SK-N-MC (cell line): ENCODE measurements at regions not wholly inside any gene's neighbourhood (a gene's known extent, or its start where the extent isn't known, plus 50 kb on each side); places are given as distances from the start of the nearest gene placed in this dataset.

ENCODE experiments used
- DNase-seq: peaks from one replicate; pipeline ENCODE4 v3.0.0-alpha.2; 2011; ENCODE audit warnings: low read depth, low spot score
- H3K27ac ChIP-seq: fragments of 200-600 bp; sonication (generic); 2 replicates; pipeline ENCODE4 v1.5.1; 2016; ENCODE audit warnings: mixed run types
- H3K36me3 ChIP-seq: fragments of 200-600 bp; sonication (generic); 2 replicates; pipeline ENCODE4 v1.6.1; 2017; ENCODE audit warnings: antibody characterized with exemption, low read length, mixed read lengths; ENCODE audit not compliant: insufficient read depth
- H3K4me3 ChIP-seq: fragments of 200-600 bp; sonication (generic); 2 replicates; pipeline ENCODE4 v1.5.1; 2016
- H3K9ac ChIP-seq: fragments of 200-600 bp; sonication (generic); 2 replicates; pipeline ENCODE4 v1.8.0; 2017; ENCODE audit warnings: mixed run types, mixed read lengths; ENCODE audit not compliant: insufficient read length
- H3K9me3 ChIP-seq: fragments of 200-600 bp; sonication (generic); 2 replicates; pipeline ENCODE4 v1.6.1; 2017; ENCODE audit warnings: low read depth, mild to moderate bottlenecking, antibody characterized with exemption, low read length, moderate library complexity, mixed read lengths
- EZH2 ChIP-seq: fragments of 200-600 bp; sonication (generic); IDR thresholded peaks from one replicate; pipeline ENCODE4 v1.6.1; 2017; ENCODE audit warnings: antibody characterized with exemption
- FOXP2 ChIP-seq: optimal IDR thresholded peaks from 2 replicates; pipeline ENCODE3; 2011; ENCODE audit warnings: mild to moderate bottlenecking, moderate library complexity; ENCODE audit not compliant: insufficient read depth; ENCODE audit errors: extremely low read length, control extremely low read depth
- POLR2AphosphoS5 ChIP-seq: IDR thresholded peaks from 2 replicates; pipeline ENCODE4 v1.6.1; 2012; ENCODE audit warnings: mild to moderate bottlenecking, low read depth, low read length, borderline replicate concordance

DNA sequence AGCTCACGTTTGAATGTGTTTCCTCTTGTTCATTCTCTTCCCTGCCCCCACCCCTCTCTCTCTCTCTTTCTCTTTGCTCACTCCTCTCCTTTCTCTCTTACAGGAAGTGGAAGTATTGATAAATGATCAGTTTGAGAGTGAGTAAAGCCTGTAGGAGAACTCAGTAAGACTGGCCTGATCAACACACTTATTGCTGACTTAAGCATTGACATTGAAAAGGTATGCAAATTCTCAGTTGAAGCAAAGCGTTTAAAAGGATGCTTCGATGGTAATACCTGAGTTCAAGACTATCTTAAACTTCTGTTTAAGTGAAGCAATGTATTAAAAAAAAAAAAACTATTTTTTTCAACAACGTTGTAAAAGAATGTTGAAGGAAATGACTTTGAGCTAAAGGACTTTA is 115.7 kb upstream of the DDX18 start:
- Histone ChIP-seq H3K27ac (no peak overlapping the region), H3K36me3 (no peaks in the 10 kb centered on the region), H3K4me3 (no peak overlapping the region), H3K9ac (no peak overlapping the region), H3K9me3 (no peaks in the 10 kb centered on the region)
- TF ChIP-seq EZH2 (no peak), POLR2AphosphoS5 (no peak), FOXP2 (no peak)
- no peak for DNase-seq

GRCh38 chr2:117700471-117700870 is 114.0 kb upstream of the DDX18 start:
- H3K27ac ChIP-seq: no peak overlapping the region
- H3K9me3 ChIP-seq: no peaks in the 10 kb centered on the region
- no peak overlapping the region for H3K9ac ChIP-seq
- DNase-seq: no peak
- no peak for TF ChIP-seq EZH2
- no peak for TF ChIP-seq POLR2AphosphoS5
- H3K4me3 ChIP-seq: no peak overlapping the region
- no peaks in the 10 kb centered on the region for H3K36me3 ChIP-seq

GRCh38 chr2:117701365-117701764 is 113.1 kb upstream of the DDX18 start:
- H3K9ac ChIP-seq: no peak overlapping the region
- no peak overlapping the region for H3K27ac ChIP-seq
- no peak for DNase-seq
- no peaks in the 10 kb centered on the region for H3K9me3 ChIP-seq
- no peak for TF ChIP-seq EZH2
- TF ChIP-seq FOXP2: no peak
- TF ChIP-seq POLR2AphosphoS5: no peak
- no peaks in the 10 kb centered on the region for H3K36me3 ChIP-seq
- H3K4me3 ChIP-seq: no peak overlapping the region

DNA sequence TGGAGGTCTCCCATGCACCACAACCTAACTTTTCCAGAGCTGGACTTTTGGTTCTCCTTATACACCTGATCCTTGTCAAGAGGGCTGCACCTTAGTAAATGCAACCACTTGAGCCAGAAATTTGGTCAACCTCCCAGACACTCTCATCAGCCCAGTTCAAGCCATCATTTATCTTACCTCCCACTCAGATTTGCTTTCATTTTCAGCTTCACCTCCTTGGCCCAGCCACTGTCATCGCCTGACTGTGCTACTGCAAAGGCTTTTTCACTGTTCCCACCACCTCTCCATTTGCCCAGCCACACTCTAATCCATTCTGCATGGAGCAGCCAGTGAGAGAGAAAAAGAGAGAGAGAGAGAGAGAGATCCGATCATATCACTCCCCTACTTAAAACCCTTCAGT is 112.4 kb upstream of the DDX18 start:
- H3K36me3 ChIP-seq: no peaks in the 10 kb centered on the region
- H3K27ac ChIP-seq: no peak overlapping the region
- no peak for DNase-seq
- H3K9ac ChIP-seq: no peak overlapping the region
- no peak overlapping the region for H3K4me3 ChIP-seq
- TF ChIP-seq EZH2 (no peak), POLR2AphosphoS5 (no peak), FOXP2 (no peak)
- H3K9me3 ChIP-seq: no peaks in the 10 kb centered on the region

GRCh38 chr2:117703858-117704257 is 110.6 kb upstream of the DDX18 start:
- Histone ChIP-seq H3K9ac (no peak overlapping the region), H3K4me3 (no peak overlapping the region), H3K27ac (no peak overlapping the region), H3K9me3 (no peaks in the 10 kb centered on the region), H3K36me3 (no peaks in the 10 kb centered on the region)
- DNase-seq: no peak
- TF ChIP-seq POLR2AphosphoS5: no peak
- no peak for TF ChIP-seq FOXP2
- no peak for TF ChIP-seq EZH2

DNA sequence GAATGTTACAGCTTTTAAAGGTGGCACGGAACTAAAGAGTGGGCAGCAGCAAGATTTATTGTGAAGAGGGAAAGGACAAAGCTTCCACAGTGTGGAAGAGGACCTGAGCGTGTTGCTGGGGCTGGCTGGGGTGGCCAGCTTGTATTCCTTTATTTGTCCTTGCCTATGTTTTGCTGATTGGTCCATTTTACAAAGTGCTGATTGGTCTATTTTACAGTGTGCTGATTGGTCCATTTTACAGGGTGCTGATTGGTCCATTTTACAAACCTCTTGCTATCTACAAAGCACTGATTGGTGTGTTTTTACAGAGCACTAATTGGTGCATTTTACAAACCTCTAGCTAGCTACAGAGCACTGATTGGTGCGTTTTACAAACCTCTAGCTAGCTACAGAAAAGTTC is 109.7 kb upstream of the DDX18 start:
- H3K36me3 ChIP-seq: no peaks in the 10 kb centered on the region
- no peak overlapping the region for H3K4me3 ChIP-seq
- no peak overlapping the region for H3K27ac ChIP-seq
- DNase-seq: no peak
- no peak overlapping the region for H3K9ac ChIP-seq
- no peaks in the 10 kb centered on the region for H3K9me3 ChIP-seq
- no peak for TF ChIP-seq FOXP2
- no peak for TF ChIP-seq EZH2
- TF ChIP-seq POLR2AphosphoS5: no peak

DNA sequence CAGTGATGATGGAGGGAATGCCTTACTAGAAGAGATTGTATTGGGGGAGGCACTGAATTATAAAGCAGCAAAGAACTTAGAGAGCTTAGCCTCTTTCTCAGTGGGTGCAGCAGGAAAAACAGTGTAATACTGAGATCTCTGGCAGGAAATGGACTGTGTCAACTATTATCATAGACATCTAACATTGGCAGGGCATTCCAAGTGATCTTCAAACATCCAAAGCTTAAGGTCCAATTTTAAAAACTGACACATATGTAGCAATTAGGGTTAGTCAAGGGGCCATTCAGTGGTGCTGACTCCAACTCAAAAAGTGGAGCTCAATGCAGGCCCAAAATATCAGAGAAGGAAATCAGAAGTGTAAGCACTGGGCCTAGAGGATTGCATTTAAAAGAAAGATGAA is 106.6 kb upstream of the DDX18 start:
- no peaks in the 10 kb centered on the region for H3K9me3 ChIP-seq
- TF ChIP-seq POLR2AphosphoS5 (no peak), EZH2 (no peak), FOXP2 (no peak)
- H3K27ac ChIP-seq: no peak overlapping the region
- H3K36me3 ChIP-seq: no peaks in the 10 kb centered on the region
- H3K9ac ChIP-seq: no peak overlapping the region
- no peak for DNase-seq
- no peak overlapping the region for H3K4me3 ChIP-seq

DNA sequence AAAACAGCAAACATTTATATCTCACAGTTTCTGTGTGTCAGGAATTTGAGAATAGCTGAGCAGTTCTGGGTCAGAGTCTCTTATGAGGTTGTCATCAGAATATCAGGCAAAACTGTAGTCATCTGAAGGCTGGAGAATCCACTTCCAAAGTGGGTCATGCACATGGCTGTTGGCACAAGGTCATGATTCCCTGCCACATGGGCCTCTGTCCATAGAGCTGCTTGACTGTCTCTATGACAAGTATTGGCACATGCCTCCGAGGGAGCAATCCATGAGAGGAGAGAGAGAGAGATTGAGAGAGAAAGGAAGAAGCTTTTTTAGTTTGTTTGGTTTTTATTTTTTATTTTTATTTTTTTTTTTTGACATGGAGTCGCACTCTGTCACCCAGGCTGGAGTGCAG is 101.8 kb upstream of the DDX18 start:
- no peak for TF ChIP-seq POLR2AphosphoS5
- no peak for TF ChIP-seq FOXP2
- TF ChIP-seq EZH2: no peak
- Histone ChIP-seq H3K4me3 (no peak overlapping the region), H3K9me3 (no peaks in the 10 kb centered on the region), H3K36me3 (no peaks in the 10 kb centered on the region), H3K27ac (no peak overlapping the region), H3K9ac (no peak overlapping the region)
- no peak for DNase-seq

DNA sequence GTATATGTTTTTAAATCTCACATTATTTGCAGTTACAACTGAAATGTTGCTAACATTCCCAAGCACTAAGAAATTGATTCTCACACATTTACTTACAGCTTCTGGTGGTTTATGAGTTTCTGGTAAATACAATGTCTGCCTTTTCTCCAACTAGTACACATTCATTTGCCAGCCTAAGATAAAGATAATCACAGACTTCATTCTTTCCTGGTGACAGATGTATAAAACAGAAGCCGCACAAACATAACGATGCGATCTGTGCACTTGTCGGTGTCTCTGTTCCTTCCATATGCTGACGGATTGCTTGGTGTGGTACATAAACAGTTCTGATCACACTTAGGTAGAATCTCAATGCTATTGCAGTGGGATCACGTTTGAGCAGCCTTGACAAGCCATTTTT is 100.4 kb upstream of the DDX18 start:
- no peak for DNase-seq
- TF ChIP-seq POLR2AphosphoS5 (no peak), EZH2 (no peak), FOXP2 (no peak)
- no peak overlapping the region for H3K9ac ChIP-seq
- no peaks in the 10 kb centered on the region for H3K9me3 ChIP-seq
- no peaks in the 10 kb centered on the region for H3K36me3 ChIP-seq
- no peak overlapping the region for H3K27ac ChIP-seq
- H3K4me3 ChIP-seq: no peak overlapping the region
